H1 (cell line): ENCODE measurements at regions not wholly inside any gene's neighbourhood (a gene's known extent, or its start where the extent isn't known, plus 50 kb on each side); places are given as distances from the start of the nearest gene placed in this dataset.

Source experiments
- CTCF ChIA-PET: fragments of 300-600 bp; sonication (Branson Sonifier 250); formaldehyde crosslinking; loops from one replicate; lab custom pipeline; 2021; ENCODE audit not compliant: partially characterized antibody; lab: Charles Lee
- POLR2A ChIA-PET: fragments of 300-600 bp; sonication (Branson Sonifier 250); formaldehyde crosslinking; loops from one replicate; lab custom pipeline; 2021; ENCODE audit warnings: inconsistent platforms; ENCODE audit not compliant: partially characterized antibody; lab: Charles Lee
- DNase-seq, 2 experiments: peaks; one replicate each; pipeline versions ENCODE4 v3.0.0 to v3.0.0-alpha.2; 2010 to 2022; ENCODE audit warnings: low spot score in 2 of 2, low read depth in 1 of 2, mixed read lengths in 1 of 2
- FAIRE-seq: peaks from 2 replicates; lab custom pipeline; 2011; peaks lifted over from hg19 to GRCh38; lab: Jason Lieb, UNC
- H2AFZ ChIP-seq: 2 replicates; pipeline ENCODE4 v1.8.1; 2012; ENCODE audit warnings: low read length, inconsistent platforms
- H2AK5ac ChIP-seq: 2 replicates; pipeline ENCODE4 v1.6.1; 2013; ENCODE audit warnings: low read depth, low read length
- H2BK120ac ChIP-seq: replicated peaks from 2 replicates; pipeline ENCODE3; 2013; ENCODE audit warnings: low read depth, low read length, inconsistent platforms
- H2BK12ac ChIP-seq: 2 replicates; pipeline ENCODE4 v1.6.1; 2013; ENCODE audit warnings: low read depth, low read length
- H2BK15ac ChIP-seq: 2 replicates; pipeline ENCODE4 v1.6.1; 2013; ENCODE audit warnings: low read length
- H2BK20ac ChIP-seq: 2 replicates; pipeline ENCODE4 v1.6.1; 2013; ENCODE audit warnings: low read length
- H2BK5ac ChIP-seq: 2 replicates; pipeline ENCODE4 v1.6.1; 2013; ENCODE audit warnings: low read depth, low read length
- H3K14ac ChIP-seq: 2 replicates; pipeline ENCODE4 v1.6.1; 2013; ENCODE audit warnings: inconsistent platforms; ENCODE audit not compliant: insufficient read length
- H3K18ac ChIP-seq: 2 replicates; pipeline ENCODE4 v1.6.1; 2013; ENCODE audit warnings: low read length; ENCODE audit errors: extremely low read depth
- H3K23ac ChIP-seq: 2 replicates; pipeline ENCODE4 v1.6.1; 2013; ENCODE audit warnings: inconsistent platforms; ENCODE audit not compliant: insufficient read length
- H3K23me2 ChIP-seq: 2 replicates; pipeline ENCODE4 v1.6.1; 2013; ENCODE audit warnings: low read depth, low read length
- H3K27ac ChIP-seq: 2 replicates; pipeline ENCODE4 v1.6.1; 2011; ENCODE audit warnings: low read depth, low read length, inconsistent platforms
- H3K27me3 ChIP-seq, 4 experiments: replicated peaks in 1 of 4; 1 replicate in 1 of 4; 2 replicates in 3 of 4; pipeline versions ENCODE4 v1.6.1 to v1.8.1; 2011 to 2013; ENCODE audit warnings: low read length in 3 of 4, mild to moderate bottlenecking in 3 of 4, inconsistent platforms in 2 of 4, mixed read lengths in 2 of 4, moderate library complexity in 1 of 4; ENCODE audit not compliant: control insufficient read depth in 3 of 4, insufficient read depth in 3 of 4; ENCODE audit errors: extremely low read depth in 1 of 4
- H3K36me3 ChIP-seq, 4 experiments: 2 replicates each; pipeline versions ENCODE4 v1.6.1 to v1.8.1; 2011 to 2013; ENCODE audit warnings: mild to moderate bottlenecking in 4 of 4, low read length in 3 of 4, moderate library complexity in 2 of 4, control low read depth in 1 of 4, inconsistent platforms in 1 of 4; ENCODE audit not compliant: insufficient read depth in 4 of 4, control insufficient read depth in 2 of 4
- H3K4ac ChIP-seq: replicated peaks from 2 replicates; pipeline ENCODE3; 2013; ENCODE audit warnings: low read length, low read depth, mixed read lengths, inconsistent platforms; ENCODE audit not compliant: insufficient read length
- H3K4me1 ChIP-seq, 4 experiments: replicated peaks in 1 of 4; 1 replicate in 1 of 4; 2 replicates in 3 of 4; pipeline versions ENCODE4 v1.6.1 to v1.8.1; 2011 to 2013; ENCODE audit warnings: low read length in 3 of 4, inconsistent platforms in 2 of 4, mixed read lengths in 1 of 4; ENCODE audit not compliant: insufficient read depth in 4 of 4, control insufficient read depth in 3 of 4
- H3K4me2 ChIP-seq, 2 experiments: 2 replicates each; pipeline versions ENCODE4 v1.6.1 to v1.8.1; 2011 to 2013; ENCODE audit warnings: low read depth in 2 of 2, low read length in 2 of 2, control low read depth in 1 of 2, inconsistent platforms in 1 of 2, mild to moderate bottlenecking in 1 of 2; ENCODE audit not compliant: insufficient read depth in 1 of 2
- H3K4me3 ChIP-seq, 4 experiments: fragments of 200-600, 300-600 bp in 1 of 4; sonication (generic), shearing (Covaris generic), sonication (Bioruptor Twin) in 1 of 4; 2 replicates each; pipeline versions ENCODE4 v1.5.1 to v1.8.1; 2011 to 2016; ENCODE audit warnings: low read length in 4 of 4, low read depth in 3 of 4, control low read depth in 2 of 4, inconsistent platforms in 2 of 4, mild to moderate bottlenecking in 2 of 4, mixed read lengths in 1 of 4, moderate library complexity in 1 of 4; ENCODE audit not compliant: insufficient read depth in 2 of 4; ENCODE audit errors: extremely low read depth in 1 of 4
- H3K56ac ChIP-seq: replicated peaks from 2 replicates; pipeline ENCODE3; 2013; ENCODE audit warnings: low read depth, mild to moderate bottlenecking, mixed read lengths, low read length, inconsistent platforms; ENCODE audit not compliant: insufficient read length
- H3K79me1 ChIP-seq: 2 replicates; pipeline ENCODE4 v1.6.1; 2013; ENCODE audit warnings: low read depth, low read length, control low read depth
- H3K79me2 ChIP-seq, 2 experiments: 2 replicates each; pipeline versions ENCODE4 v1.6.1 to v1.8.1; 2012 to 2013; ENCODE audit warnings: low read length in 2 of 2, mild to moderate bottlenecking in 2 of 2, inconsistent platforms in 1 of 2; ENCODE audit not compliant: insufficient read depth in 2 of 2, control insufficient read depth in 1 of 2
- H3K9ac ChIP-seq, 4 experiments: replicated peaks in 1 of 4; 1 replicate in 1 of 4; 2 replicates in 3 of 4; pipeline versions ENCODE4 v1.6.1 to v1.8.1; 2011 to 2013; ENCODE audit warnings: low read depth in 3 of 4, low read length in 3 of 4, control low read depth in 2 of 4, mild to moderate bottlenecking in 2 of 4, moderate library complexity in 2 of 4, inconsistent platforms in 1 of 4; ENCODE audit errors: extremely low read depth in 1 of 4
- H3K9me3 ChIP-seq, 2 experiments: 2 replicates each; pipeline versions ENCODE4 v1.6.1 to v1.8.1; 2012 to 2013; ENCODE audit warnings: mild to moderate bottlenecking in 2 of 2, moderate library complexity in 2 of 2, control low read depth in 1 of 2, inconsistent platforms in 1 of 2, low read depth in 1 of 2, low read length in 1 of 2, mixed read lengths in 1 of 2; ENCODE audit not compliant: insufficient read depth in 2 of 2
- H4K20me1 ChIP-seq, 2 experiments: replicated peaks in 1 of 2; 2 replicates each; pipeline versions ENCODE3 to v1.8.1; 2011 to 2013; ENCODE audit warnings: inconsistent platforms in 2 of 2, low read length in 2 of 2, mild to moderate bottlenecking in 1 of 2; ENCODE audit not compliant: insufficient read depth in 2 of 2, control insufficient read depth in 1 of 2
- H4K5ac ChIP-seq: 2 replicates; pipeline ENCODE4 v1.6.1; 2013; ENCODE audit warnings: low read length, low read depth, mixed read lengths, inconsistent platforms; ENCODE audit not compliant: insufficient read length
- H4K8ac ChIP-seq: 2 replicates; pipeline ENCODE4 v1.8.0; 2013; ENCODE audit warnings: mild to moderate bottlenecking, moderate library complexity, low read length, inconsistent platforms; ENCODE audit not compliant: insufficient read depth; ENCODE audit errors: extremely low read depth
- H4K91ac ChIP-seq: replicated peaks from 2 replicates; pipeline ENCODE3; 2013; ENCODE audit warnings: low read length, mixed read lengths, inconsistent platforms; ENCODE audit not compliant: insufficient read length
- ASH2L ChIP-seq: fragments of 200-600, 300-600 bp; sonication (generic); IDR thresholded peaks from one replicate; pipeline ENCODE4 v1.7.1; 2017; ENCODE audit warnings: low read length
- EZH2 ChIP-seq: fragments of 200-600 bp; sonication (generic); IDR thresholded peaks from 2 replicates; pipeline ENCODE4 v1.7.1; 2012; ENCODE audit warnings: low read depth, mild to moderate bottlenecking, moderate library complexity, low read length, inconsistent platforms; ENCODE audit not compliant: severe bottlenecking
- FOSL1 ChIP-seq: IDR thresholded peaks from 2 replicates; pipeline ENCODE4 v1.6.1; 2011; ENCODE audit warnings: mild to moderate bottlenecking, low read depth, low read length, moderate library complexity; ENCODE audit not compliant: insufficient read depth
- GABPA ChIP-seq: IDR thresholded peaks from 2 replicates; pipeline ENCODE4 v1.6.1; 2011; ENCODE audit warnings: mild to moderate bottlenecking, low read length, moderate library complexity, borderline replicate concordance; ENCODE audit not compliant: insufficient read depth
- HDAC2 ChIP-seq, 2 experiments: fragments of 300-600 bp in 1 of 2; sonication (generic) in 1 of 2; IDR thresholded peaks; 2 replicates each; pipeline ENCODE4 v1.6.1; 2011 to 2012; ENCODE audit warnings: low read depth in 2 of 2, low read length in 2 of 2, mild to moderate bottlenecking in 2 of 2, moderate library complexity in 2 of 2, borderline replicate concordance in 1 of 2, inconsistent platforms in 1 of 2
- HDAC6 ChIP-seq: IDR thresholded peaks from one replicate; pipeline ENCODE4 v1.7.1; 2012; ENCODE audit warnings: low read depth, mild to moderate bottlenecking, inconsistent platforms, low read length, moderate library complexity
- MAFK ChIP-seq: IDR thresholded peaks from 2 replicates; pipeline ENCODE4 v1.6.1; 2012; ENCODE audit warnings: low read depth, mild to moderate bottlenecking, improper control_type of control experiment, low read length
- POLR2AphosphoS5 ChIP-seq: IDR thresholded peaks from 2 replicates; pipeline ENCODE4 v1.6.1; 2011; ENCODE audit warnings: low read depth, low read length
- RFX5 ChIP-seq: IDR thresholded peaks from 2 replicates; pipeline ENCODE4 v1.6.1; 2011; ENCODE audit warnings: low read depth, low read length, improper control_type of control experiment, borderline replicate concordance
- SIRT6 ChIP-seq: IDR thresholded peaks from one replicate; pipeline ENCODE4 v1.7.1; 2012; ENCODE audit warnings: low read length, inconsistent platforms
- SP2 ChIP-seq: IDR thresholded peaks from 2 replicates; pipeline ENCODE4 v1.6.1; 2012; ENCODE audit warnings: mild to moderate bottlenecking, low read length, inconsistent platforms
- SUZ12 ChIP-seq: fragments of 200-600 bp; sonication (generic); IDR thresholded peaks from 2 replicates; pipeline ENCODE4 v1.6.1; 2012; ENCODE audit warnings: mild to moderate bottlenecking, inconsistent platforms, low read length, moderate library complexity, mixed read lengths
- TAF1 ChIP-seq: IDR thresholded peaks from 2 replicates; pipeline ENCODE4 v1.6.1; 2011; ENCODE audit warnings: mild to moderate bottlenecking, low read depth, low read length
- WGBS, 2 experiments: shearing (Covaris generic) in 1 of 2; methylation state at CpG; one replicate each; pipeline versions ENCODE4 v1.1.6 to v1.1.7; 2013 to 2015; ENCODE audit warnings: low lambda C conversion rate in 2 of 2, mixed read lengths in 2 of 2, inconsistent platforms in 1 of 2, low coverage in 1 of 2, missing lambda C conversion rate in 1 of 2; ENCODE audit not compliant: insufficient replicate concordance in 2 of 2, insufficient coverage in 1 of 2, insufficient read length in 1 of 2; ENCODE audit errors: extremely low coverage in 1 of 2, missing lambda C conversion rate in 1 of 2; 5-methylcytosine and 5-hydroxymethylcytosine counted together
- TF ChIP-seq, protein P1 (sequence below): IDR thresholded peaks from 2 replicates; pipeline ENCODE4 v1.6.1; 2011; ENCODE audit warnings: low read depth, mild to moderate bottlenecking, low read length; ENCODE audit not compliant: insufficient read depth

DNA sequence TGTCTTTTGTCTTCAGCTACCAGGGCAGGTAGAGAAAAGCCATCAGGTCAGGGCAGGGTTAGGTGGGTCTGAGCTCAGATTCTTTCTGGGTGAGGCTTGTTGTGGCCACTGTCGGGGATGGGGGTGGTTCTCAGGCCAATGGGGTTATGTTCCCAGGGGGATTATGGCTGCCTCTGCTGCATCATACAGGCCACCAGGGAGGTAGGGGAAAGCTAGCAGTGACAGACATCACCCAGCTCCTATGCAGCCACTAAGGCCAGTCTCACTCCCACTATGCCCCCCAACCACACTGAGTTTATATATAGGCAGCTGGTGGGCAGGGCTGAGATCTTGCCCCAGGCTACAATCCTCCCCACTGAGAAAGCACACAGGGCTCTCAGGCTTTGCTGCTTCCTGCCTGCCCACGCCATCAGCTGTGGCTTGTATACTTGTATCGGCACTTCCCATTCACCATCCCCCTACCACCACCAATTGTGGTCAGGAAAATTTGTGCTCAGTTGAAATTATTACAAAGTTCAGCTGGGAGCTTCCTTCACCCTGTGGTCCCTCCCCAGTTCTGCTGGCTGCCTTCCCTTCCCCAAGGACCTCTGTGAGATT, 72.6 kb upstream of the PTPN13 start:
- DNase-seq = no peak
- Histone ChIP-seq H4K8ac (no peak overlapping the region; the same call in 1 of the 2 replicates), H4K91ac (no peak overlapping the region), H3K79me1 (no peaks in the 10 kb centered on the region), H2BK5ac (no peak overlapping the region), H3K4me1 (no peaks in the 10 kb centered on the region), H3K14ac (no peak overlapping the region), H3K4ac (no peak overlapping the region), H2AK5ac (no peak overlapping the region), H2AFZ (no peak overlapping the region), H2BK12ac (no peak overlapping the region), H3K79me2 (no peaks in the 10 kb centered on the region), H2BK120ac (no peak overlapping the region), H2BK20ac (no peak overlapping the region), H3K9ac (no peak overlapping the region), H3K23me2 (no peaks in the 10 kb centered on the region), H3K36me3 (no peaks in the 10 kb centered on the region), H3K27me3 (no peaks in the 10 kb centered on the region), H3K27ac (no peak overlapping the region), H3K23ac (no peak overlapping the region), H3K4me2 (no peak overlapping the region), H3K18ac (no peak overlapping the region), H4K20me1 (no peaks in the 10 kb centered on the region), H3K56ac (no peak overlapping the region), H3K4me3 (no peak overlapping the region), H2BK15ac (no peak overlapping the region), H3K9me3 (peaks cover 4 to 10% of the 10 kb centered on the region in 2 experiments; a peak in 3 of 4 replicates), H4K5ac (no peak overlapping the region)
- ChIA-PET POLR2A (no interaction called here), CTCF (interaction anchor here (0.7 to 4.1 kb wide), 9 partner anchors 9 to 269 kb away, joined by 3 to 16 read pairs (median 4); no protein-coding TSS in a partner anchor)
- FAIRE-seq = no peak
- 88% methylated on average over 3 of the region's 3 CpGs; no CpG with 5 or more reads in 1 of the 2 experiments for WGBS, 2 experiments
- TF ChIP-seq HDAC6 (no peak), TAF1 (no peak), EZH2 (no peak), RFX5 (no peak), FOSL1 (no peak), HDAC2 (IDR thresholded peaks at IDR 0.05; ENCODE audit: borderline replicate concordance in 1 of 2, low read depth in 2 of 2, low read length in 2 of 2) (no peak), SP2 (no peak), SIRT6 (no peak), ASH2L (no peak), SUZ12 (no peak), MAFK (no peak), POLR2AphosphoS5 (no peak), GABPA (no peak)
- TF ChIP-seq, protein P1, sequence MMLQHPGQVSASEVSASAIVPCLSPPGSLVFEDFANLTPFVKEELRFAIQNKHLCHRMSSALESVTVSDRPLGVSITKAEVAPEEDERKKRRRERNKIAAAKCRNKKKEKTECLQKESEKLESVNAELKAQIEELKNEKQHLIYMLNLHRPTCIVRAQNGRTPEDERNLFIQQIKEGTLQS = no peak
